HG02642 (cell line): ENCODE measurements at regions not wholly inside any gene's neighbourhood (a gene's known extent, or its start where the extent isn't known, plus 50 kb on each side); places are given as distances from the start of the nearest gene placed in this dataset.
"Not testable (repeated sequence)": the region's sequence is repeated elsewhere in the genome, so short reads cannot be mapped to it uniquely, and the experiment has no call there.

ENCODE experiments used
- ATAC-seq: cut with Tn5 transposase; IDR thresholded peaks from one replicate; pipeline ENCODE4 v1.9.1; 2021; ENCODE audit warnings: mild to moderate bottlenecking; ENCODE audit not compliant: unreplicated experiment, poor library complexity

DNA sequence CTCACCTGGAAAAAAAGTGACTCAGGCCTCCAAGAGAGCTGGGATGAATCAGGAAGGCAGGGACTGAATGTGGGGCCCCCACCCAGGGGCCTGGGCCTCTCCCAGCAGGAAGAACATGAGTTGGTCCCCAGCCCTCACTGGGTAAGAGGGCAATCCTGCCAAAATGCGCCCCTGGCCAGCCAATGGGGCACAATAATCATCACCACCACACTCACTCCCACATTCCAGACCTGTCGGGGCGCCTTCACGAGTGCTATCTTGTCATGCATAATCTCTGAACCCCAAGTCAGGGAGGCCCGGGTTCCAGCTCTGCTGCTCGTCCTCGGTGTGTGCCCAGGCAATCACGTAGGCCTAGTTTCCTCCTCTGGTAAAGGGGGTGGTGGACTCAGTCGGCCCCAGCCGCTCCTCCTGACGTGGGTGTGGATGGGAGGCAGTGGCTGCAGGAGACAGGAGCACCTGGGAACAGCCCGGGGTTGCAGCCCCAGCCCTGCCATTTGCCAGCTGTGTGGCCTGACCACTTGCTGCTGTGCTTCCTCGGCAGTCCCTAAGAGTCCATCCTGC lies 115.1 kb downstream of the CYP26B1 start:
- no peak for ATAC-seq

- ATAC-seq: no peak
Observed at GRCh38 chr2:72031346-72032110, 116.1 kb downstream of the CYP26B1 start.

DNA sequence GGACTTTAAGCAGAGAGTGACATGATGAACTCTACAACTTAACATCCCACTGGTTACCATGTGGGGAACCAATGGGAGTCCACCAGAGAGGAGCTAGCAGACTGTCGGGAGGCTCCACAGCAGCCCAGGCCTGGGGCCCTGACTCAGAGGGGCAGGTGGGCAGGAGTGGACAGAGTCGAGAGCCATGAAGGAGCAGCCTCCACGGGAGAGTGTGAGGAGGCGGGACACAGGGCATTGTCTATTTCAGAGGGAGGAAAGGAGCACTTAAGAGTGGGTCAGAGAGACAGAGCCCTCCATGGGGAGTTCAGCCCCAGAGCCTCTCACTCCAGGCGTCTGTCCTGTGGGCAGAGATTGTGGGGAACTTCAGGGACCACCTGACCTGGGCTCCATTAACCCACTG lies 118.7 kb downstream of the CYP26B1 start:
- no peak for ATAC-seq

DNA sequence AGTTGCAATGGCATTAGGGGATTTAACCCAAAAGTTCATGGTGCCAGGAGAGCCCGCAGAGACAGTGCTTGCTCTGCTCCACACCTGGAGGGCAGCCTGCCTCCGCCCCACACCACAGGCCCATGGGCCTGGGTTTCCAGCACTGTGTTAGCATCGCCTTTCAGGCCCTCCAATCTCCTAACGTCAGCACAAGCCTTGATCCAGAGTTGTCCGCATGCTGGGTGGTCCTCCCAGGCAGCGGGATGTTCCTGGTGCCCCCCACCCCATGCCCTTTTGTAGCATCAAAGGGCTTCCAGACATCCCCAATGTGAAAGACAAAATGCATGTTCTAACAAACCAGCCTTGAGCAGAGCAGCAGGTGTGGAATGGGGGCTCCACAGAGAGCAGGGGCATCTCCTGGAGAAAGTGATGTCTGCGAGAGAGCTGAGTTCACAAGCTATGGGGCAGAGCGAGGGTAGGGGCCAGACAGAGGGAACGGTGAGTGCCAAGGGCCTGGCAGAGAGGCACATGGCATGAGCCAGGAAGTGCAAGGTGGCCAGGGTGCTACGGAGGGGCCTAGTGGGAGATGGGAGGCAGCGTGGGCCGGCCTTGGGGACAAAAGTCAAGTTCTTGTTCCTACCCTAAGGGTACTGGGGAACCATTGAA lies 119.2 kb downstream of the CYP26B1 start:
- ATAC-seq: no peak

GRCh38 chr2:72027426-72028161 lies 120.1 kb downstream of the CYP26B1 start:
- no peak for ATAC-seq

DNA sequence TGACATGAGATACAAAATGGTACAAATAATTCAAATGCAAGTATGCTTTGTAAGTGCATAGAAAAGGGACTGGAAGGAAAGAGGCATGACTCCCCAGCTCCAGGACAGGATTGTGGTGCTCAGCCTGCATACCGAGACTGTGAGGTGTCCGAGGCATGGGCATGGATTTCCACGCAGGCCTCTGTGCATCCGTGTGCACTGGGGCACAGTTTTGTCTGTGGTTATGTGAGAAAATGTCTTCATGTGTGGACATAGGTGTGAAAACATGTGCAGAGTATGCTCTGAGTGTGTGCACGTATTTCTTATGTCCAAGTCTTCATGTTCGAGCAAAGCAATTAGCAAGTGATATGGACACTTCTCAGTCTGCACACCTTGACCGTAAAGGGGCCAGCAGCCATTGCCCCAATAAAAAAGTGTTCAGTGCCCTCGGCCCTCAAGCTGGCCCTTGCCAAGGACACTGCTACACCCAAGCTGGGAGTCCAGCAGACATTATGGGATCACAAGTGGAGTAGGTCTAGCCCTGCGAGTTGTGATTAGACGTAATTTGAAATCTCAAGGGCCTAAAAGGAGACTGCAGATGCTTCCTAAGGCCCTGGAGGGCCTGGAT lies 120.7 kb downstream of the CYP26B1 start:
- ATAC-seq: no peak

GRCh38 chr2:72024451-72025175 lies 123.0 kb downstream of the CYP26B1 start:
- ATAC-seq: no peak

GRCh38 chr2:72023678-72024390 lies 123.8 kb downstream of the CYP26B1 start:
- ATAC-seq: no peak

- ATAC-seq: not testable (repeated sequence)
Observed at GRCh38 chr2:72021371-72021770, 126.3 kb downstream of the CYP26B1 start.

- ATAC-seq: no peak
Observed at GRCh38 chr2:72015266-72015665, 132.4 kb downstream of the CYP26B1 start.

DNA sequence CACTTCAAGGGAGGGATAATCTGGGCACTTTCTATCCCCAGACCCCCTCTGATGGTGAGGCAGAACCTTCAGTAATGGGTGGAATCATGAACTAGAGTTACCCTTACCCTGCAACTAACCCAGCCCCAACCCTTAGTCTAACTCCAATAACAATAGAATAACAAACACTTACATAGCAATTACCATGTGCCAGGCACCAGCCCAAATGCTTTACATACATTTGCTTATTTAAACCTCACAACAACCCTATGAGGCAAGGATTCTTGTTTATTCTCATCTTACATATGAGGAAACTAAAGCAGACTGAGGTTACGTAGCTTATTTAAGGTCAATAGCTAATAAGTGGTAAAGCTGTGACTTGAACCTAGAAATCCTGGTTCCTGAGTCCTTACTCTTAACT lies 132.8 kb downstream of the CYP26B1 start:
- ATAC-seq: no peak

- no peak for ATAC-seq
Observed at GRCh38 chr2:72013726-72014125, 133.9 kb downstream of the CYP26B1 start.

DNA sequence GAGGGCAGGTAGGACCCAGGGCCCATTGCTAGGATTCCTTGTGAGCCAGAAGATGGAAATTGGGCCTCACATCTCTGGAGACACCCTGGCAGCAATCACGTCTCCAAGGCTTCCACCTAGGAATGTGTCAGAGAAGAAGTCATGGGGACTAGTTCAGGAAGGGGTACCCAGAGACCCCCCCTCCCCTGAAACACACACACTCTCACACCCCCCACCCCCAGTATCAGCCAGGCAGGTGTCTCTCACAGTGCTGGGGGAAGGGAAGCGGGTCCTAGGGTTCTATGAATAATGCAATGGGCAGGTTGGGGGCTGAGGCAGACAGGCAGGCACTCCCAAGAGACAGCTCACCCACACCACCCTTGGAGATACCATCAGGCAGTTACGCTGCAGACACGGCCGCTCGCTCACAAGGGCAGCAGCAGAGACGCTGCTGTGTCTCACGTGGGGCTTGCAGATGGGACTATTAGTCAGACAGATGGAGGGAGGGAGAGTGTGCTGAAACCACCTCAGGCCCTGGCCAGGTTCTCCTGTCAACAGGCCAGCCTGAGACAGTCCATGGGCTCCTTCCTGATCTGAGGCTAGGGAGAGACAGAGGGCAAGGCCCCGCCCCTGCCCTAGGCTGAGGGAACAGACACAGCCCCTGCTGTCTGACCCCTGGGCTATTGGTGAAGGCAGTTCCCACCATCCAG lies 134.6 kb downstream of the CYP26B1 start:
- ATAC-seq: no peak

- ATAC-seq: no peak
Observed at GRCh38 chr2:72011791-72012190, 135.9 kb downstream of the CYP26B1 start.

- no peak for ATAC-seq
Observed at GRCh38 chr2:72011370-72011689, 136.3 kb downstream of the CYP26B1 start.

GRCh38 chr2:72010647-72011369 lies 136.9 kb downstream of the CYP26B1 start:
- no peak for ATAC-seq

- no peak for ATAC-seq
Observed at GRCh38 chr2:72008608-72009007, 139.1 kb downstream of the CYP26B1 start.

DNA sequence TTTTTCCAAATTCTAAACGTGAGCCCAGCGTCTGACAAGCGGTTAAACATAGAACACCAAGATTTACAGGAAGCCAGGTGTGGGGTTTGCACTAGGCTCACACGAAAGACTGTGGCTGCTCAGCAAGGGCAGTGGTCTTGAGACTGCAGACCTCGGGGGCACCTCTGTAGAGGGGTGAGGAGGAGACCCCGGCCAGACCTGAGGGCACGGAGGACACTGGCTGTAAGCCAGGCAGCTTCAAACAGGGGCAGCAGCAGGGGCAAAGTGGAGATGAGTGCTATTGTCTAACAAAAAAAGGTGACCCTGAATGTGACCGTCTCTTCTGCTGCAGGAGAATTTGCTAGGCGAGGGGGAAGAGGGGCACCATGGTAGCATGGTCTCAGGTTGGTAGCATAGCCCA lies 140.3 kb downstream of the CYP26B1 start:
- ATAC-seq: no peak
